ENCODE measurements at regions not wholly inside any gene's neighbourhood (a gene's known extent, or its start where the extent isn't known, plus 50 kb on each side); places are given as distances from the start of the nearest gene placed in this dataset.

DNA sequence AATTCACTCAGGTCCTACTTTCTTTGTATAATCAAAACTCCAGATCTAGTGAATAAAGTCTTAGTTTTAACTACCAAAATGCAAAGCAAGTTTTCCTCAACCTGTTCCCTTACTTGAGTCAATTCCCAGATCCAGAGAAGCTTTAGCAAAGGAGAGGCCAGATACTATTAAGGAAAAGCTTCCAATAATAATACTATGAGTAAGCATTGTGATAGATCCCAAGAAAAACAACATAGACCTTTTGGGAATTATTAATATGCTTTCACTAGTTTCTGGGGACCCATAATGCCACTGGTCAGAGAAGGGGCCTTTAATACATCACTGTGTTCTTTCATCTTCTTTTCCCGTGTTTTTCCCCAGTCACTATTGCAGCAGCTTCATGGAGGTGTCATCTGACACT, 339.9 kb upstream of the CDIN1 start:
- DNase-seq (ENCODE audit: low read depth in 2 of 3, low spot score in 2 of 3): no peak

DNA sequence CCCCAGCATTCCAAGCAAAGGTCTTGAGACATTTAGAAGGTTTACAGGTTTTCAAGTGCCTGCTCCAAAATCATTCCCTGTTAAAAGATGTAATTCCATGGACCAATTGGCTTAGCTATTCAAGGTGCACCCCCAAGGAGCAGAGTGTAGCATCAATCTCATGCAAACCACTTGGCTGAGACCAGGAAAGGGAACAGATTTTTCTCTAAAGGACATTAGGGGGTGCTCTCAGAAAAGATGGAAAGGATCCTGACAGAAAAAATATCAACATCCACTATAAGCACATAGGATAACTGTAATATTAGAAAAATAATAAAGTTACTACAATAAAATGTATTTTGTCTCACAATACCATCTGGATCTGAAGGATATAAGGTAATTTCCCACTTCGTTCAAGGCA, 328.0 kb upstream of the CDIN1 start:
- DNase-seq (ENCODE audit: low read depth in 2 of 3, low spot score in 2 of 3): no peak

DNA sequence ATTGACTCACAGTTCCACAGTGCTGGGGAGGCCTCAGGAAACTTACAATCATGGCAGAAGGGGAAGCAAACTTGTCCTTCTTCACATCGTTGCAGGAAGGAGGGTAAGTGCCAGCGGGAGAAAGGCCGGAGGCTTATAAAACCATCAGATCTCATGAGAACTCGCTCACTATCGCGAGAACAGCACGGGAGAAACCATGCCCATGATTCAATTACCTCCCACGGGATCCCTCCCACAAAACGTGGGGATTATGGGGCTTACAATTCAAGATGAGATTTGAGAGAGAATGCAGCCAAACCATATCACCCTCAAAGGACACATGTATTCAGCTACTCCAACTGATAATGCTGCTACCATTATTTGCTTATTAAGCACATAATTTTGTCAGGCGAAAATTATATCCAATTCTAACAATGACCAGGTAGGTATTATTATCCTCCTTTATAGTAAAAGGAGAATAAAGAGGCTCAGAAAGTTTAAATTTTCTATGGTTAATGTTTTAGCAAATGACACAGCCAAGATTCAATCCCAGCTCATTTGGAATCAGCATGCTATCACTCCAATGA, 327.2 kb upstream of the CDIN1 start:
- no peak for DNase-seq (ENCODE audit: low read depth in 2 of 3, low spot score in 2 of 3)

DNA sequence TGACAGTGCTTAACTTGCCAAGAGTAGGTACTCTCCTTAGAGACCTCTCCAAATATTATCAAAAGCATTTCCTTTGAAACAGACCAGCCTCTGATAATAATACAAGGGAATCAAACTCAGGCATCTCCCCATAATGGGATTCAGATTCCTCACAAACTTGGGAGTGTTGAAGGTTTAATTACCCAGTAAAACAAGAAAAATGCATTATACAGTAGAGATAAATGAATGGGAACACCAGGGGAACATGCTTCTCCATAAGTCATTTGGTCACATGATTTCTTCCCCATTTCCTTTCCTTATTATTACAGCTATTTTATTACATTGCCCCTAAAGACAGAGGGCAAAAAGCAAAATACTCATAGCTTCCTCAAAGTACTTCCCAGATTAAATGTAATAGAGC, 325.0 kb upstream of the CDIN1 start:
- DNase-seq (ENCODE audit: low read depth in 2 of 3, low spot score in 2 of 3): no peak

DNA sequence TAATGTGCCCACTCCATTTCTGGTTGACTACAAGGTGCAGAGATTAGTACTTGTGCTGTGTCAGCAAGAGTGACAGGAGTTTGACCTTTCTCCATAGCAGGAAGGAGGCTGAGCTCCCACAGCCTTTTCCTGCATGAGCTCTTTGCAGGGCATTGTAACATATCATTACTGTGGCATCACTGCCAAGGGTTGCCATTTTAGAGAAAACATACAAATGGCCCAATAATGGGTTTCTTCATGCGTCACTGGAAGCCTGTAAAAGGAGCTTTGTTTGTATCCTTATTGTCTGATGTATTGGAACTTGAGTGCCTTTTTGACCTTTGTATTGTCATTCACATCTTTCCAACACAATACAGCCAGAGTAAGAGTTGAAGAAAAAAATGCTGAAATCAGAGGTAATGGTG, 323.0 kb upstream of the CDIN1 start:
- DNase-seq (ENCODE audit: low read depth in 2 of 3, low spot score in 2 of 3): no peak

DNA sequence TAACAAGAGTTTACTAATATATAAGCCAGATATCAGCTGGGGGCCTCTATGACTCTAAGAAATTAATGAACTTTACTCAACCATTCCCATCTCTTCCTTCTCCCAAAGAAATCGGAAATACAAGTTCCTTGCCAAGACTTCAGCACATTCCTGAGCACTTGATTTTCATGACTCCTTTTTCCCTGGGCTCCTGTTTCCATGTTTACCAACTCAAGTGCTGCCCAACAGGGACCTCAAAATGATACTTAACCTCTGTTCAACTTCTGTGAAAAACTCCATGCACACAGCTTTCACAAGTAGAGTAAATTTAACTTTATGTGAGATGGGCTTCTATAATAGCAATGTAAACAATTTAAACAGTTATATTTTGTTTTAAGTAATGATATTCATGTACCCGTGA, 315.8 kb upstream of the CDIN1 start:
- no peak for DNase-seq (ENCODE audit: low read depth in 2 of 3, low spot score in 2 of 3)

DNA sequence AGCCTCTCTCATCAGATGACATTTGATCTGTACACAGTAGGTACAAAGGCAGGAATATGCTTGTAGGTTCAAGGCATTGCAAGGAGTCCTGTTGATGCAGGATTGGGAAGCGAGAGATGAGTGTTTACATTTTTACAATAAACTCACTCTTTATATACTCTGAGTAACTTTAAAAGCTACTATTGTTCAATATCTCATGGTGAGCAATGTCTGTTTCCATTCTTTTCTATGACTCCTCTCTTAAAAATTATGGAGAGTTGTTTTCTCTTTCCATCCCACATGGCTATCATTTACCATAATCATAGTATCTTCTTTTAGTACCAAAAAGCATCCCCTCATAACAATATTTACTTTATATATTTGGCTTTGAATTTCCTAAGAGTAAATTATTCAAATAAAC, 314.0 kb upstream of the CDIN1 start:
- no peak for DNase-seq (ENCODE audit: low read depth in 2 of 3, low spot score in 2 of 3)

DNA sequence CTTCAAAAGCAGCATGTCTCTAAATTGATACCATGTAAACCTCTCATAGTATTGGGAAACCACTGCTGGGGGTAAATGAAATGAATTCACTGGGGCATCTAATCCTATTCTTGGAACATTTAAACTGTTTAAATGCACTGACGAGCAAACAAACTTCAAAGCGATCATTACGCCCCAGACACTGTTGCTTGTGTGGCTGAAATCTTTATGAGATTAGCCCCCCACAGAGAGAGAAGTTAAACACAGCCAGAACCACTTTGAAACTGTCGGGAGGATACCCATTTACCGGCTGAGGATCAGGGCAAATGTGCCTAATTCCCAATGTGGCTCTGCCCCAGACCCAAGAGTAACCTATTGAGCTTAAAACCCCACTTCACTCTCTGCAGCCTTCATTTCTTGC, 308.4 kb upstream of the CDIN1 start:
- no peak for DNase-seq (ENCODE audit: low read depth in 2 of 3, low spot score in 2 of 3)

DNA sequence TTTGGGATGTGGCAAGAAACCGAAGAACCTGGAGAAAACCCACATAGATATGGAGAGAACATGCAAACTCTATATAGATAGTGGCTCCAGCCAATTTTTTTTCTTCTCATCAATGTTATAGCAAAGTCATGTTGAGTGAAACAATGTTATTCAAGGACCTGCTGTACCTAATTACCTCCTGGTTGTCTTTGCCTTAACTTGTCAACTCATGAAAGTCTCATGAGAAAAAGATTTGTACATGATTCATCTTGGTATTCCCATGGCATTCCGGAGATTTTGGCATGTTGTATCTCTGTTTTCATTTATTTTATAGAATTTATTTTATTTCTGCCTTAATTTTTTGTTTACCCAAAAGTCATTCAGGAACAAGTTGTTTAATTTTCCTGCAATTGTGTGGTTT, 303.8 kb upstream of the CDIN1 start:
- DNase-seq (ENCODE audit: low read depth in 2 of 3, low spot score in 2 of 3): no peak

DNA sequence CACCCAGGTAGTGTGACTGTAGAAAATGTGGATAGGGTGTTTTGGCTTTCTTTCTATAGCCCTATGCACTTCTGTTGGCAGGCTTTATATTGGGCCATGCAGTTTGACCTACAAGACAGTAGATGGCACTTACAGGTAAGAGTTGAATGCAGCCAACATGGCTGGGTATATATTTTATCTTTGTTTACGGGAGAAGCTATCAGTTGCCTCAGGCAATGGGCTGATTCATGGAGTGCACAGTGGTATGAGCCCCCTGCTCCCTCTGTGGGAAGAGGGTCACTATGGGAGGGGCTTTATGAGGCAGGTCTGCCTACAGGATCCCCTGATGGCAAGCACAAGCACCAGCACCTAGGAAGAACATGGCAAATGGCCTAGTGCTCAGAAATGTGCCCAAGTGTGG, 301.2 kb upstream of the CDIN1 start:
- no peak for DNase-seq (ENCODE audit: low read depth in 2 of 3, low spot score in 2 of 3)

DNA sequence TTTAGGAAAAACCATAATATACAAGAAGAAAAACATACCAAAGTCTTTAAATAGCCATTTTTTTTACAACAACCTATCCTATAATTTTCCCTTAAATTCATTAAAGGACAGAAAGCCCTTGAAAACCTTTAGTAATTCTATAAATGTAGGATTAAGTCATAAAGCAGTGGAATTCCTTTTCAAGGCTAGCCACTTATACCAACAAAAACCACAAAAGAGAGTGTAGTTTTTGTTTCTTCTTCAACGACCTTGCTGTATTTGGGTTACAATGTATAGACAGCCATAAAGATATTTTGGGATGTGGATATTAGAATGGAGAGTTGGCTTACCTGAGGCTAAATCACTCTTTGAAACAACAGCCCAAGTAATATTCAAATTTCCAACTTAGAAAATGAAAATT, 296.6 kb upstream of the CDIN1 start:
- no peak for DNase-seq (ENCODE audit: low read depth in 2 of 3, low spot score in 2 of 3)

DNA sequence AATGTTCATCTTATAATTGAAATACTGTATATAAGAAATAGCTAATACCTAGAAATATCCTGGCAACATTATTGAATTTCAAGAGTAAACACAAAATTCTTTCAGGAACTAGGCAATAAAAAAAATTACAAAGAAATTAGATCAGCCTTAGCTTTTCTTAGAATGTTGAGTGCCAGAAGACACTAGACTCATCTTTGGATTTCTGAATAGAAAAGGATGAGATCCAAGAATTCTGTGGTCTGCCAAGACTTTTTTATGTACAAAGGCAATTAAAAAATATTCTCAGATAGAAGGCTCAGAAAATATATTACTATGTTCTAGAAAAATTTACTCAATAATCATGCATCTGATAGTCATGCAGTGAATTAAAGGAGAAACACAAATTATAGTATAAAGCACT, 294.5 kb upstream of the CDIN1 start:
- no peak for DNase-seq (ENCODE audit: low read depth in 2 of 3, low spot score in 2 of 3)

DNA sequence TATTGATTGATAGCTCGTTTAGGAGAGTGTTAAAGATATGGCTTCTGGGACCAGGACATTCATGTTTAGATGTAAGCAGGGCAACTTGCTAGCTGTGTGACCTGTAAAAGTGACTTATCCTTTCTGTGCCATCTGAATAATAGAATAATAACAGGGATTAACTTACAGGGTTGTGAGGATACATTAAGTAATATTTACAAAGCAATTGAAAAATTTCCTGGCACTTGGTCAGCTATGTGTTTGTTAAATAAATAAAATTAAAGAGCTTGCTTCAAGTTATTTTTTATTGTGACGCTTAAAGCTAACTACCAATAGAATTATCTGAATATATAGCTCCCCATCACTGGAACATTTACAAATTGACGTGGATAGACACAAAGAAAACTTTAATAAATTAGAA, 287.9 kb upstream of the CDIN1 start:
- DNase-seq (ENCODE audit: low read depth in 2 of 3, low spot score in 2 of 3): no peak

DNA sequence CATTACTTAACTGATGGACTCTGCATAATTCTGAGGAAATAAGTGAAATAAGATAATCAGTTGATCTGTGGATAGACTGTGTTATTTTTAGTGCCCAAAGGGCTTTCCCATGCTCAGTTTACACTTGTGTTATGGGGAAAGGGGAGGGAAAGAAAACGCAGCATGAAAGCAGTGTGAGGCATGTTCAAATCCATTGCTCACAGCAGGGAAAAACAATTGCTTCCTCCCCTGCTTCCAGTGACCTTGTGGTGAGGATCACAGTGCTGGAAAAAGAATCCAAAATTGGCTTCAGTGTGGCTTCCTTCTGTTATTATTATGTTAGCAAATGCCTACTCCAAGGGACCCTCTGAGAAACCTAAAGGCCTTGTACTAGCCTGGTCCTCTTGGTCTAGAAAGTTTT, 285.1 kb upstream of the CDIN1 start:
- no peak for DNase-seq (ENCODE audit: low read depth in 2 of 3, low spot score in 2 of 3)

DNA sequence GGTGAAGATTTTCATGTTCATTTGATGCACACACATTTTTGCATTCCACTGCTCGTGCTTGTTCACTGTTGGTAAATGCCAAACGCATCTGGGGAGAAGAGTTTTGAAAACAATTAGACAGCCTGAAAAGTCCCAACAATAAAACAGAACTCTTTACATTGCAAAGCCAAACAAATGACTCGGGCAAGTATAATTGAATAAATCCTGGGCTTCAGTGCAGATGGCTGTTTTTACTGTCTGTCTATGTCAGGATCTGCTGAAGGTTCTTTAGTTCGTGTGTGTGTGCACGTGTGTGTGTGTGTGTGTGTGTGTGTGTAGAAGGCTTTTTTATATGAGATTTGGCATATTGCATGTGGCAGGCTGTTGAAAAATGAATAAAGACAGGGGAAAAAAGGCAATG, 277.5 kb upstream of the CDIN1 start:
- no peak for DNase-seq (ENCODE audit: low read depth in 2 of 3, low spot score in 2 of 3)

DNA sequence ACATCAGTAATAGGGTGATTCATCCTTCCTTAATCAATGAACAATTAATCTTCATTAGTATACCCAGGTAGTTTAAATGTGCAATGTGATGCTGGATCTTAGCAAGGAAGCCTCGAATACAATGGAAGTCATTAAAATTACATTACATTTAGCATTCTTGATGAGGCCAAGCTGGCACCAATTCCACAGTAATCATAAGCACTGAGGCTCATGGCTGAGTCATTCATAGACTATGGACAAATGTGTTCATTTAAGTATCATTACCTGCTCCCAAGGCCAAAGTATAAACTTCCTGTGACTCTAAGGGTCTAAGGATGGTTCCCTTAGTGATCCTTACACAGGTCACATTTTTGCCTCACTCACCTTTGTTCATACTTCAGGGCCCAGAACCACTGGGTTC, 266.4 kb upstream of the CDIN1 start:
- no peak for DNase-seq (ENCODE audit: low read depth in 2 of 3, low spot score in 2 of 3)

DNA sequence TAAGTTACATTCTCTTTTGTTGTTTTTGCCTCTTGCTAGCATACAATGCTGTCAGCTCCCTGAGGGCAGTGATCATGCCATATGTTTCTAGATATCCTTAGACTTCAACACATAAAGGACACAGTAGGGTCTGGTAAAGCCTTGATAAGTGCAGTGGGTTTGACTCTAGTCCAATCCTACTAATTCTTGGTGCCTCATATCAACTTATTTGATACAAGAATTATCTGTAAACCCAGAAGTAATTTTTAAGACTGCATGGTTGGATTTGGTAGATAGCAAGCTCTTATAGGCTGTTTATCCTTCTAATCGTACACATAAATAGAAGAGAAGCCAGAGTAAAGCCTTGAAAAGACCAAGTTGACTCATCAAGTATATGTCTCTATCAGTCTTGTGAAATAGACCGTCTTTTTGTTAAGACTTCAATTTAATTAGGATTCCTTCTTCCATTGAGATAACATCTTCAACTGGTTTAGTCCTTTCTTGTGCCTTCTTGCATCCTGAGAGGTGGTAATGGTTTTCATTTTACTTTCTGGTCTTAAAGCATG, 265.6 kb upstream of the CDIN1 start:
- no peak for DNase-seq (ENCODE audit: low read depth in 2 of 3, low spot score in 2 of 3)

DNA sequence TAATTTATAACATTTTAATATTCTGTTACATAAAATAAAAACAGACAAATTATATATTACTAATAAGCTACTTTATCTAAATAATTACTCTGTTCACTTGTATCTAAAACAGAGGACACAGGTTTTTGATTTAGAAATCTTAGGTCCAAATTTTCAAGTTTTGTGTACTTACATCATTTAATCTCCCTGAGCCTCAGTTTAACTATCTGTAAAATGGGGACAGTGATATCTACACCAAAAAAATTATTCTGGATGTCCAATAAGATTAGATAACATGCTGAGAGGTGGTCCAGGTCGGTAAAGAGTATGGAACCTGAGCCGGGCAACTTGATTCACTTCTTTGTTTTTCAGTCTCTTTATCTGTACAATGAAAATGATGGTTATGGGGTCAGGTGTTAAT, 263.8 kb upstream of the CDIN1 start:
- DNase-seq (ENCODE audit: low read depth in 2 of 3, low spot score in 2 of 3): no peak

DNA sequence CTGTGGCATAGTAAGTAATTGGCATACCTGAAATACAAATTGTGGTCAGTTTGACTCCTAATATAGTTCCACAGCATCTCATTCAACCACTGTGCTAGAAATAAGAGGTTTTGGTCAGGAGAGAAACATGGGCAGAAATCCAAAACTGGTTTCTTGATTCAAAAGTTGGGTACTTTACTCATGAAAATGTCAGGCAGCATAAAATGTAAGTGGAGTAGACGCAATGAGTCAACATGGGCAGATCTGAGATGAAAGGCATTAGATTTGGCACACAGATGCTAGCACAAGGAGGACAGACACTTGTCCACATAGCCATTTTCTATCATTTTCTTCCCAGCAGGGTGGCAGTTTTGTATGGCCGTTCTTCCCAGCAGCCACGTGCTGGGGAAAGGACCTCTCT, 255.8 kb upstream of the CDIN1 start:
- no peak for DNase-seq (ENCODE audit: low read depth in 2 of 3, low spot score in 2 of 3)

DNA sequence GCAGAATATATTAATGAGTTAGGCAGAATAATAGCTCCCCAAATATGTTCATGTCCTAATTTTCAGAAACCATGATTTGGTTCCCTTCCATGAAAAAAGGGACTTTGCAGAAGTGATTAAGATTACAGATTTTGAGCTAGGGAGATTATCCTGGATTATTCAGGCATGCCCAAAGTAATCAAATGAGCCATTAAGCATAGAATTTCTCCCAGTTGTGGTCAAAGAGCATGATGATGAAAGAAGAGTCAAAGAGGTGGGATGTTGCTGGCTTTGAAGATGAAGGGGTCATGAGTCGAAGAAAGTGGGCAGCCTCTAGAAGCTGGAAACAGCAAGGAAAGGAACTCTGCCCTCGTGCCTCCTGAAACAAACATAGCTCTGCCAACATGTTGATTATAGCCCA, 254.2 kb upstream of the CDIN1 start:
- DNase-seq (ENCODE audit: low read depth in 2 of 3, low spot score in 2 of 3): no peak

DNA sequence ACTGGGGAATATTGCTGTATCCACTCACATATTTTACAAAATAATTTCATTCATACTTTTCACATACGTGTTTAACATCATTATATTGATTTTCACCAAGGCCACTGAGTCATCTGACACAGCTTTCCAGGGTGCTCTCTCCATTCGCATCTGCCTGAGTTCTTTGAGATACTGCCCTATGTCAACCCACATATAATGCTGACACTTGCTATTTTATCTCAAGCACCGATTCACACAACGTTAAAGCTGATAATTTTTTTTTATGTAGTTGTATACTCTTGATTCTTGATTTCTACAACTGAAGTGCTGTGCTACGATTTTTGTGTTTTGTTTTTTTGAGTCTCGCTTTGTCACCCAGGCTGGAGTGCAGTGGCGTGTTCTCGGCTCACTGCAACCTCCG, 249.8 kb upstream of the CDIN1 start:
- DNase-seq (ENCODE audit: low read depth in 2 of 3, low spot score in 2 of 3): no peak

DNA sequence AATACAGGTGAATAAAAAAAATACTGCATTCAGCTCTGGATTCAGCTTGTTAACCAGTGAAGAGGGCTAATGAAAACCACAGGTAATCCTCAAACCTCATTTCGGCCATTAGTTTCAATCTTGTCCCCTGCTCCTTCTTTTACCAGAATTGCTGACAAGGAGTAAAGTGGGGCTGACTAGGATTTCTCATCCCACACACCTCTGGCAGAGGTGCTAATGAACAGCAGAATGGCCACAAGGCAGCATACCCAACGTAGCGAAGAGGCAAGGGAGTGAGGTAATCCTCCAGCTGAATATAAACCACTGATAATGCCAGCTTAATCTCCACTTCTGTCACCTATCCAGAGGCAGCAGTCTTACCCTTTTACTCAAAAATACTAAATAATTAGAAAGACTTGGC, 248.8 kb upstream of the CDIN1 start:
- no peak for DNase-seq (ENCODE audit: low read depth in 2 of 3, low spot score in 2 of 3)

DNA sequence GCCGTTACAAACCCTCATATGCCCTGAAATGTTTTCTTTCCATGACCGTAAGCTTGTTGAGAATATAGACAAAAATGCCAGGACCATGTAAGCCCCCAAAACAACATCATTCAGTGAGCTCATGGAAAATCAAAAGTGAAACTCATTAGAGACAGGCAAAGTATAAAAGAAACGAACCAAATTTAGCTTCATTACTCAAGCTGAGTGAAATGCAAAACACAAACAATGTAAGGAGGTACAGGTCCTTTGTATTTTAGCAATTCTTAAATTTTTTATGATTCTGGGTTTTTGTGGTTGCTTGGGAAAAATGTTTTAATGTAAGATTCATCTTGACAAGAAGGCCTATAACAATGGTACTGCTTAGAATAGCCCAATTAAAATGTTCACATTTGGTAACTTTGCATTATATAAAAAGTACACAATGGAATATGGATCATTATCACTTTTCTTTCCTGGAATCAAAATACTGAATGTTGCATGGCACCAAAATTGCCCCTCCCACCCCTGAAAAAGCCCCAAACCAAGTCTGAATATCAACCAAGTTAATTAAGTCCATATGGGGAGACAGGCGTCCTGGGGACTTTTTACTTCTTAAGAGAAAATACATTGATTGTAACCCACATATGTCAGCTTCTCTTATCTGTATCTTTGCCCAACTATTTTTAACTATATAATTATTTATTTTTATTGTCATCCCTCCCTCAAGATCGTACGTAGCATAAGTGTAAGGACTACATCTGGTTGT, 247.7 kb upstream of the CDIN1 start:
- DNase-seq (ENCODE audit: low read depth in 2 of 3, low spot score in 2 of 3): no peak

All from activated CD8-positive, alpha-beta memory T cell treated with anti-CD3 and anti-CD28 coated beads for 48 hours (primary cell).